BE2C (cell line): ENCODE measurements at regions not wholly inside any gene's neighbourhood (a gene's known extent, or its start where the extent isn't known, plus 50 kb on each side); places are given as distances from the start of the nearest gene placed in this dataset.

Experiments used
- DNase-seq: peaks from one replicate; pipeline ENCODE4 v3.0.0-alpha.2; 2020
- H3K27me3 ChIP-seq: fragments of 250-450 bp; sonication (Bioruptor Pico); 2 replicates; pipeline ENCODE4 v1.5.1; 2020; ENCODE audit warnings: mild to moderate bottlenecking
- H3K36me3 ChIP-seq: fragments of 250-450 bp; sonication (Bioruptor Pico); 2 replicates; pipeline ENCODE4 v1.5.1; 2020; ENCODE audit warnings: mild to moderate bottlenecking
- H3K4me1 ChIP-seq: fragments of 250-450 bp; sonication (Bioruptor Pico); 2 replicates; pipeline ENCODE4 v1.5.1; 2020
- H3K4me3 ChIP-seq: 2 replicates; pipeline ENCODE4 v1.5.1; 2011; ENCODE audit warnings: low read depth, low read length
- H3K9me3 ChIP-seq: fragments of 250-450 bp; sonication (Bioruptor Pico); 2 replicates; pipeline ENCODE4 v1.5.1; 2020
- CTCF ChIP-seq: IDR thresholded peaks from 2 replicates; pipeline ENCODE4 v1.5.1; 2012; ENCODE audit warnings: mild to moderate bottlenecking, low read depth, low read length

- TF ChIP-seq CTCF: no peak
- peaks cover 14% of the 10 kb centered on the region for H3K27me3 ChIP-seq
- no peaks in the 10 kb centered on the region for H3K9me3 ChIP-seq
- DNase-seq: no peak
- no peak overlapping the region for H3K4me3 ChIP-seq
- H3K36me3 ChIP-seq: no peaks in the 10 kb centered on the region
- 0 out of 2 replicates have a peak, but pooled peaks cover 6% of the 10 kb centered on the region for H3K4me1 ChIP-seq
Measured at GRCh38 chr7:134367956-134368749, 51.4 kb upstream of the SLC35B4 start.
